NB4 (cell line): ENCODE measurements at regions not wholly inside any gene's neighbourhood (a gene's known extent, or its start where the extent isn't known, plus 50 kb on each side); places are given as distances from the start of the nearest gene placed in this dataset.

Source experiments
- MYC ChIP-seq: IDR thresholded peaks from 2 replicates; pipeline ENCODE4 v1.6.1; 2011; ENCODE audit warnings: low read depth, low read length
- POLR2A ChIP-seq: IDR thresholded peaks from 2 replicates; pipeline ENCODE4 v1.6.1; 2011; ENCODE audit warnings: mild to moderate bottlenecking; ENCODE audit not compliant: insufficient read length; ENCODE audit errors: extremely low read depth
- TF ChIP-seq, protein P1 (sequence below): IDR thresholded peaks from one replicate; pipeline ENCODE4 v1.5.1; 2012; ENCODE audit warnings: low read depth, low read length
- TF ChIP-seq, protein P2 (sequence below): IDR thresholded peaks from 2 replicates; pipeline ENCODE4 v1.6.1; 2011; ENCODE audit warnings: low read depth, low read length

- TF ChIP-seq, protein P1, sequence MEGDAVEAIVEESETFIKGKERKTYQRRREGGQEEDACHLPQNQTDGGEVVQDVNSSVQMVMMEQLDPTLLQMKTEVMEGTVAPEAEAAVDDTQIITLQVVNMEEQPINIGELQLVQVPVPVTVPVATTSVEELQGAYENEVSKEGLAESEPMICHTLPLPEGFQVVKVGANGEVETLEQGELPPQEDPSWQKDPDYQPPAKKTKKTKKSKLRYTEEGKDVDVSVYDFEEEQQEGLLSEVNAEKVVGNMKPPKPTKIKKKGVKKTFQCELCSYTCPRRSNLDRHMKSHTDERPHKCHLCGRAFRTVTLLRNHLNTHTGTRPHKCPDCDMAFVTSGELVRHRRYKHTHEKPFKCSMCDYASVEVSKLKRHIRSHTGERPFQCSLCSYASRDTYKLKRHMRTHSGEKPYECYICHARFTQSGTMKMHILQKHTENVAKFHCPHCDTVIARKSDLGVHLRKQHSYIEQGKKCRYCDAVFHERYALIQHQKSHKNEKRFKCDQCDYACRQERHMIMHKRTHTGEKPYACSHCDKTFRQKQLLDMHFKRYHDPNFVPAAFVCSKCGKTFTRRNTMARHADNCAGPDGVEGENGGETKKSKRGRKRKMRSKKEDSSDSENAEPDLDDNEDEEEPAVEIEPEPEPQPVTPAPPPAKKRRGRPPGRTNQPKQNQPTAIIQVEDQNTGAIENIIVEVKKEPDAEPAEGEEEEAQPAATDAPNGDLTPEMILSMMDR: no peak
- TF ChIP-seq POLR2A (no peak), MYC (no peak)
- TF ChIP-seq, protein P2, sequence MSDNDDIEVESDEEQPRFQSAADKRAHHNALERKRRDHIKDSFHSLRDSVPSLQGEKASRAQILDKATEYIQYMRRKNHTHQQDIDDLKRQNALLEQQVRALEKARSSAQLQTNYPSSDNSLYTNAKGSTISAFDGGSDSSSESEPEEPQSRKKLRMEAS: no peak
These were observed 516.6 kb upstream of the ROBO2 start for GRCh38 chr3:76523337-76523736.
